Body of pancreas (tissue), 4 donors: ENCODE measurements at regions not wholly inside any gene's neighbourhood (a gene's known extent, or its start where the extent isn't known, plus 50 kb on each side); places are given as distances from the start of the nearest gene placed in this dataset.

Experiments used
- CTCF ChIP-seq, 7 experiments: fragments of 450-650 bp in 4 of 7; fragments of 200-600 bp in 3 of 7; sonication (generic) in 3 of 7; IDR thresholded peaks; one replicate each; pipeline ENCODE4 v1.5.1; 2016 to 2019; ENCODE audit warnings: antibody characterized with exemption in 7 of 7
- POLR2A ChIP-seq, 3 donors: fragments of 450-650 bp; IDR thresholded peaks; one replicate each; pipeline ENCODE4 v1.6.1; 2016; ENCODE audit warnings: antibody characterized with exemption in 3 of 3, mild to moderate bottlenecking in 2 of 3

GRCh38 chr17:72558971-72559476 lies 438.2 kb downstream of the SOX9 start:
- TF ChIP-seq CTCF (IDR thresholded peaks at IDR 0.05), result no peak
- no peak for TF ChIP-seq POLR2A (IDR thresholded peaks at IDR 0.05)
